ENCODE measurements at regions not wholly inside any gene's neighbourhood (a gene's known extent, or its start where the extent isn't known, plus 50 kb on each side); places are given as distances from the start of the nearest gene placed in this dataset.

DNA sequence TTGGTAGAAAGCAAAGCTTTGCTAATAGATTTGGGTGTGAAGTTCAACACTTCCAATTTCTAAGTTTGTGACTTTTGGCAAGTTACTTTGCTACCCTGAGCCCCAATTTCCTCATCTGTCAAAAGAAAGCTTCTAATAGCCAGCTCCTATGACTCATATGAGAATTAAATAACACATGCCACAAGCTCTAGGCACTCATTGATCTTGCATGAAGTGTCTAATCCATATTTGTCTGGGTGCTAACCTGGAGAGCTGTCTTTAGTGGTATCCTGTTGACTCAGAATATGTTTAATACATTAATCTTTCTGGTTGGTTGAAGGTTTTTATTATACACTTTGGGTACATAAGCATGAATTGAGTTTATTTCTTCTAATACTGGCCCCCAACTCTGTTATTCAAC is 188.8 kb downstream of the POSTN start:
- DNase-seq (ENCODE audit: low read depth), result no peak

DNA sequence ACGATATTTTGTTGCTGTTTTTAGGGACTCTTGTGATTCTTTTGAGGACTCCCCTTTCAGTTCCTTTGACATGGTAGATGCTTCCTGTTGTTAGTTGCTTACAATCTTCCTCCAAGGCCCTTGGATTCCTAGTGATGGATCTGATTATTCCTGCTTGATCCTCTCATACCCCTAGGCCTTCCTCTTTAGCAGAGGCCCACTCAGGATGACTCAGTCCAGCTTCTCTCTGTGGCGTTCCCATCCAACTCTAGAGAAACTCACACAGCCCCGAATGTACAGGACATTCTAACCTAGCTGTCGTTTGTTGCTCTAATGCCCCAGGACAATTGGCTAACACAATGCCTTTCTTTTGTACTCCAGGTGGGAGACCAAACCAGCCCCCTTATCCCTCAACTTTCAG is 191.4 kb downstream of the POSTN start:
- DNase-seq (ENCODE audit: low read depth), result no peak

DNA sequence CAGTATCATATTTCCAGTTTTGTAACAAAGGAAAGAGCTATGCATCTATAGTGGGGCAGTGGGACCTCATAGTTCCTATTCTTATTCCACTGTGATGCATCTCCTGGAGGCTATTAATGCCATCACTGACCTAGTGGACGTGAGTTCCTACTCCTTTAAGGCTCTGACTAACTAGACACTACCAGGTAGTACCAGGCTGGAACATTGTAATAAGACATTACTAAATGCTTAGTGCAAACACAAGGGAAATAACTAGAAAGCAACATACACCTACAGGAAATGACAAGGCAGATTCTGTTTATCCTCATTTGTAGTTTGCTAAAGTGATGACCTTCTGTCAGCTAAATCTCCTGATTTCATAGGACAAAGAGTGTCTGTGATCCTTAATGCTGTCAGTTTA is 192.5 kb downstream of the POSTN start:
- DNase-seq (ENCODE audit: low read depth), result no peak

DNA sequence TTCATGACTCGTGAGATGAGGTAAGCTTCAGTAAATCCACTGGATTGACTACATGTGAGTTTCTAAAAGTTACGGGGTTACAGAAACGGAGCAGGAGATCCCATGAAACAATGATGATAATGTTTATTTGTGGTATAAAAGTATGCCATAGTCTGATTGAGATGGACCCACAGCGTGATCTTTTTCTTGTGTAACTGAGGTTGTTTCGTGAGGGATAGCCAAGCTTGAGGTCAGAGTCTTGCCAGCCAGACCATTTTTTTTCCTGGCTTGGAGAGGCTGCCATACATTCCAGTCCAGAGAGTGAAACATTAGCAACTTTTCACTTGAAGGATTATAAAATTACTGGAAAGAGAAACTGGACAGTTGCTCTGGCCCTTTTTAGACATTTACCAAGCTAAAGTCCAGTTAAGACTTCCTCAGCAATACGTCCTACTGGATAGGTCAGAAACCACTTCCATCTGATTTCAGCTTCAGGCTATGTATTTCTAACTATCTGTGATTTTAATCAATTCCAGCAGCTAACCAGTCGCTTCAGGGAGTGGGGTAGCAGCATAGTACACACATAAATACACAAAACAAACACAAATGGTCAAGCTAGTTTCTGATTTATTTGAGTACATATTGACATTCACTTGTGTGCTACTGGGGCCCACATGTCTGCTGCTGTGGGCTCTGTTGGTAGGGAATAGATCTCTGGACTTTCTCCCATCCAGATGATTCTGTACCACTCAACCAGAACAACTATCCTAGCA is 194.6 kb downstream of the POSTN start:
- DNase-seq (ENCODE audit: low read depth), result no peak

DNA sequence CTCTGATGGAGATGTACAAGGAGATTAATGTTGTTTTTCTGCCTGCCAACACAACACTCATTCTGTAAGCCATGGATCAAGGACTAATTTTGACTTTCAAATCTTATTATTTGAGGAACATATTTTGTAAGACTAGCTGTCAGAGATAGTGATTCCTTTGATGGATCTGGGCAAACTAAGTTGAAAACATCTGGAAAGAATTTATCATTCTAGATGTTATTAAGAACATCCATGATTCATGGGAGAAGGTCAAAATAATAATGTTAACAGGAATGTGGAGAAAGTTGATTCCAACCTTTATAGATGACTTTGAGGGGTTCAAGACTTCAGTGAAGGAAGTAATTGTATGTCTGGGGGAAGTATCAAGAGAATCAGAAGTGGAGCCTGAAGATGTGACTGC is 196.8 kb downstream of the POSTN start:
- no peak for DNase-seq (ENCODE audit: low read depth)

DNA sequence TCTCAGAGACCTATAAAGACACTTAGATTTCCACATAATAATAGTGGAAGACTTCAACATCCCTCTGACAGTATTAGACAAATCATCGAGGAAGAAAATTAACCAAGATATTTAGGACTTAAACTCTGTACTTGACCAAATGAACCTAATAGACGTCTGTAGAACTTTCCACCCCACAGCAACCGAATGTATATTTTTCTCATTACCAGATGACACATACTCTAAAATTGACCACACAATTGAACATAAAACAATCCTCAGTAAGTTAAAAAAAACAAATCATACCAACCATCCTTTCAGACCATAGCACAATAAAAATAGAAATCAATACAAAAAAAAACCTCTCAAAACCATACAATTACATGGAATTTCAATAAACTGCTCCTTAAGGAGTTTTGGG is 201.0 kb downstream of the POSTN start:
- no peak for DNase-seq (ENCODE audit: low read depth)

DNA sequence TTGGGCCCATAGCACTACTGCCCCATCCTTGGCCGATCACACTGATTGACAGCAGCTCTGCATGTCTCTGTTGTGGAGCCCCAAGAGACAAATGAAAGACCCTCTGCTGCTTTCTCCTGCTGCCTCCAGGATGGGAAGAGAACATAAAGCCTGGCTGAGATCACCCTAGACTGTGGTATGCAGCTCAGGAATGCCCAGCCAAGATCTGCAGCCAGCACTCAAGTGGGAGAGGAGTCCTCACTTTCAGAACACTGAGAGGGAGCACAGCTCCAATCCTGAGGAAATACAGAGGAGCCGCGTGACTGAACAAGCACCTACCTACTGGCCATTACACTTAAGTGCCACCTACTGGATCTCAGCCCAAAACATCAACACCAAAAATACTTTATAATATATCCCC is 203.0 kb downstream of the POSTN start:
- no peak for DNase-seq (ENCODE audit: low read depth)

DNA sequence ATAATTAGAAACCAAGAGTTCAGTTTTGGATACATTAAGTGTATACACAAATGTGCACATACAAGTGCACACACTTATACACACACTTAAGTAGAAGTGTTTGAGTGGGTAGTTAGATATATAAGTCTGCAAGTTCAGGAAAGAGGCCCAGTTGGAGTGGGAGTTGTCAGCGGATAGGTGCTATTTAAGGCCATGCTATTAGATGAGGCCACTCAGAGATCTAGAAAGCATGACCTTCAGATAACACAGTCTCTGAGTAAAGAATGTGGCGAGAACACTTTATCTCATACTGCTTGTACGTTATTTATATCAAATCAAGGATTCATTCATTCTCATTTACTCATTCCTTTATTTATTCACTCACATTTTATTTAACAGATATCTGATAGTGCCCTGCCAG is 206.2 kb downstream of the POSTN start:
- no peak for DNase-seq (ENCODE audit: low read depth)

DNA sequence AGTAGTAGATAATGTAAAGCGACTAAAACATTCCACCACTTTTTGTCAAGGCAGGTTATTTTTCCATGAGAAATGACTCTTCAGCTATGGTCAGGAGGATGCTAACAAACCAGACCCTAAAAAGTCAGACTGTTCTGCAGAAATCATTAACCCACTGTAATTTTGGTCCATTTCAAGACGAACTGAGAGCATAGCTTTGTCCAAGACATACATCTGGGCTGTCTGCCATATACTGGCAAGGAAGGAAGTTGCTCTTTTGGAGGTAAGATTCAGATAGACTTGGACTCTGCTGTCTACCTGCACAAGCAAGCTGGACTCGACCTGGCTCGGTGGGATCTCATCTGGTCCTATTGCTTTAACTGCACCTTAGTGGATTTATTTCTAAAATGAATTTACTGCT is 207.8 kb downstream of the POSTN start:
- no peak for DNase-seq (ENCODE audit: low read depth)

DNA sequence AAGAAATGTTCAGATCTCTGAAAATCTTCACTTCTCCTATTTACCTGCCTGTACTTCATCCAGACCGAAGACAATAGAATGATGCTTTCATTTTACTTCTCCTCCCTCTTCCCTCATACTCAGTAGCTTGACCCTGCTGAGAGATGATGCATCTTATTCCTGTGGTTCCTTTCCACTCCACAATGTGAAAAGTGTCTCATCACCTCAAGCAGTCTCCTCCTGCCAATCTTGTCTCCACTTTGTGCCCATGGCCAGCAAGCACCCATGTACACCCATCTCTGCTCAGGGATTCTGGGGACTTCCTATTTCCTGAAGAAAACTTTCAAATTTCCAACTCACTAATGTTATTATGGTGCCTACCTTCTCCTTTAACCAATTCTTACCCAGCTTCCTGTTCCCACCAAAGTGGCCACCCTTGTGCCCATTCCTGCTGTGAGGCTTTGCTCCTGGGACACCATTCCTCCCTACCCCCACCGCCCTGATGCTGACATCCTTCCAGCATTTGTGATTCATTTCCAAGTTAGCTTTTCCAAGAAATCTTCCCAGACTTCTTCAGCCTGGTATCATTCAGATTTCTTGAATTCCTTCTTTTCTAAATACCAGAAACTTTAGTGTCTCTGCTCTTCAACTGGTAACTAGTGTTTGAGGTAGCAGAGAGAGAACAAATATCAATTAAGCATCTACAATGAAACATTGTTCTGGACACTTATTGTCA is 212.5 kb downstream of the POSTN start:
- no peak for DNase-seq (ENCODE audit: low read depth)

DNA sequence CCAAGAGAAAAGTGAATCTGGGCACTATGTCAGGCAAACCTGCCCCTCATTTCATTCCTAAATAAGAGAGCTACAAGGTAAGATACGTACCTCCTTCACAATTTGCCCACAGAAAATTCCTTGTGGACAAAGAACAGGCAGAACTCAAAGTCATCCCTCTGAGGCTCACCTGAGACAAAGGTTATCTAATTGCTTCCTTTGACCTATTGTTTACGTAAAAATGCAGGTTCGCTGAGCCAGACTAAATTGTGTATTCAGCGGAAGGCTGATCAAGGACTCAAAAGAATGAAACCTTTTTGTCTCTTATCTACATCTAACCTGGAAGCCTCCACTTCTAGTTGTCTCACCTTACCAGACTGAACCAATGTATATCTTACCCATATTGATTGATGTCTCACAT is 213.3 kb downstream of the POSTN start:
- DNase-seq (ENCODE audit: low read depth), result no peak

DNA sequence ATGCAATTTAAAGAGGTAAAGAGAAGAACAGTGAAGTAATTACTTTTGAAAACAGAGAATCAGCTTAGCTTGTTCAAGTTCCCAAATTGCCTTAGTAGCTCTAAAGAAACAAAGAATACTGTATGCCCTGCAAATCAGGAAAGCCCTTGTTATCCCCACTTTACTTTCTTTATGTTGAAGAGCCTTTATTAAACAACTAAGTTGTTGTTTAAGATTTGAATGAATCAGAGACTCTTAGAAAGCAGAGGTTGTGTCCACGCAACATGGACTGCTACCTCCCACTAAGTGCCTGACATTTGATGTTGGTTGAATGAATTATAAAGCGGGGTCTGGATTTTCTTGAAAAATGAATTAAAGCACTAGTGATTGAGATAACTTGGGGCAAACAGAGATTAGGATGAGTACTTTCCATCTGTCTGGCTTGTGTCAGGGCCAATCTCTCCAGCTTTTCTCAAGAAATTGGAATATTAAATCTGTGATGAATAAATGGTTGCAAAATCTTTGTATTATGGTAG is 214.7 kb downstream of the POSTN start:
- DNase-seq (ENCODE audit: low read depth), result no peak

DNA sequence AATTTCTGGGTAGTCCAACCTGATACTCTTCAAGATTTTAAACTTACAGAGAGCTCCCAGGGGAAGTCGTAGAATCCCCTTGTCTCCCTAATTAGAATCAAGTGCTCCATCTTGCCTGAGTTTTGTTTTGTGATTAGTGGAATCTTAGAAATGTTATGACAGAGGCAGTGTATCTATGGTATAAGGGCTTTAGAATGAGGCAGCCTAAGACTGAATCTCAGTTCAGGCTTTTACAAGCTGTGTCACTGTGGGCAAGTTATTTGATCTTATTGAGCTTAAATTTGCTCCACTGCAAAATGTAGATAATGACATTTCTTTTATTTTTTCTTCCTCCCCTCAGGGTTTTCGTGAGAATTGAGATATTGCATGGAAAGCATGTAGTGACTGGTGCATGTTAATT is 215.5 kb downstream of the POSTN start:
- no peak for DNase-seq (ENCODE audit: low read depth)

DNA sequence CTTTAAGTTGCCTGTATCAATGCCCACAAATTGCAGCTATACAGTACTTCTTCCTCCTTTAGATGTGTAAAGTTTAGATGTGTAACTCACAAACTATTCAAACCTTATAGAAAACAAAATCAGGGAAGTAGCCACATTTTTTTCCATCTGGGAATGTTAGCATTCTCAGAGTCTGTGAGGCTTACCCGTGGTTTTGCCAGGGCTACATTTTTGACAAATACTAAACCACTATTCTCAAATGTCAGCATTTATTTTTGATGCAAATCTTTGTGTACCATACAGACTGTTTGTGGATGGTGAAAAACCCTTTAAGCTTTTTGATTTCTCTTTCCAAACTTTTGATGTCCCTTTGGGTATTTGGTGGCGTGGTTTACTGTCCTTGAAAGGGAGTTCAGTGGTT is 216.4 kb downstream of the POSTN start:
- no peak for DNase-seq (ENCODE audit: low read depth)

DNA sequence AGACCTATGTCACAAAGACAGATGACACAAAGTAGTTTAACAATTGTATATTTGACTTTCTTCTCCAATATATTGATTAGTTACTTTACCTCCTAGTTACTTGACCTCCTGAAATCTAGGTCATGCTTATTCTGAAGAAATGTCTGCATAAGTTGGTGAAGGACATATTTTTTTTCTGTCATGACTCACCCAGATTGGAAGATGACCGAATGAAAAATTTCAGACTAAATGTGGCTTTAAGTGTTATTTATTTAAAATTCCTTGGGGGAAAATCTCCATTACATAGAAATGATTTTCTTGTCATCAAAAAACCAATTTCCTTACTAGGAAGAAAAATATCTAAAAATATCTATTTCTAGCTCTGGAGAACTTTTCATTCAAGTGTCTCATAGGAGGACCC is 217.1 kb downstream of the POSTN start:
- DNase-seq (ENCODE audit: low read depth), result no peak

DNA sequence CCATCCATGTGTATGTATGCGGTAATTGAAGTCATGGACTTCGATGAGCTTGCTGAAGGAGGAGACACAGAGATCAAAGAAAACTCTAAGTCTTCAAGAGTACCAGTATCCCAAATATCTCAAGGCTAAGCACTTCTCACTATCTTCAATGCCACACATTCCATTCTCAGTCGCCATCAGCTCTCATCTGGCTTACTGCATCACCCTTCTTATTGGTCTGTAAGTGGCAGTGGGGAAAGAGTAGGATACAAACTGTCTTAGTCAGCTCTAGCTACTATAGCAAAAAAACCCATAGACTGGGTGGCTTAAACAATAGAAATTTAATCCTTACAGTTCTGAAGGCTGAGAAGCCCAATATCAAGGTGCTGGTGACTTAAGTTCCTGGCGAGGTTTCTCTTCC is 218.7 kb downstream of the POSTN start:
- DNase-seq (ENCODE audit: low read depth), result no peak

DNA sequence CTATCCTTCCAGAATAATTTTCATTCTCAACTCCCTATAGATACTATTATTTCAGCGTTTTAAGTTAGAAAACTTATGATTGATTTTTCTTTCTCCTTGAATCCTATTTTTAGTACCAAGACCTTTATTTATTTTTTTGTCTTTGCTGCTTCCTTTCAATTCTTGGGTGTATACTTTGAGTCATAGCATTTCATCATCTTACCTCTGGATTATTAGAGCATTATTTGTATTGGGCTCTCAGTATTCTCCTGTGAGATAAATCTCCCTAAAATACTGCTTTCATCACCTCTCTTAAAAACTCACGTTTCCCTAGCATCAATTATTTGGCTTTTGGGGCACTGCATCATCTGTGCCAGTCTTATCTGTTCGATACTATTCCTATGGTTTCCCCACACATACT is 222.8 kb downstream of the POSTN start:
- DNase-seq (ENCODE audit: low read depth), result no peak

DNA sequence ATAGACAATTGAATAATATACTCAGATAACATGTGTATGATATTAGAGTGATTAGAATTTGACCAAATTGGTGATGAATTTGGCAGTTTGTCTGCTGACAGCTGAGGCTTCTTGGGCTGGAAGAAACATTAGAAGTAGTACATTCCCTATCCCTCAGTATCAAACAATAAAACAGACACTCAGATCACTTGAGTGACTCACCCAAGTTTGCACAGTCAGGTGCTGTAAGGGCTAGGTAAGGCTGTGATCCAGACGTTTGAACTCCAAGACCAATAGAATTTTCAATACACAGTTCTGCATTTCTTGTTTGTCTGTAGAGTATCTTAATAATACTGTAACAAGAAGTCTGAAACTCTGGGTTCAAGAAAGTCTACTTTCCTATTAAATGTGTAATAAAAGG is 223.5 kb downstream of the POSTN start:
- no peak for DNase-seq (ENCODE audit: low read depth)

DNA sequence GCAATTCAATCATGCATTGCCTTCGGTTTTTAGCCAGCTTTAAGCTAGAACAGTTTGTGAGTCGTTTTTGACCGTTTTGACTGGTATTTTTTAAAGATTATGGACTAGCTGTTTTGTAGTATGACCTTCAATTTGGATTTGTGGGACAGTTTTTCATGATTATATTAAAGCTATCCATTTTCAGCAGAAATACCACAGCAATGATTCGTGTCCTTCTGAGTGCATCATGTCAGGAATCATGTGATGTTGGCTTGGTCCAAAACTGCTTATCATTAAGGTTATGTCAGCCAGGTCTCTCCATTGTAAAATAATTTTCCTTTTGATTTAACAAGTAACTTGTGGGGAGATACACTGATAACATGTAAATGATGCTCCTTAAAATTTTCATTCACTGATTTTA is 229.0 kb downstream of the POSTN start:
- DNase-seq (ENCODE audit: low read depth), result peak; percentile 17

DNA sequence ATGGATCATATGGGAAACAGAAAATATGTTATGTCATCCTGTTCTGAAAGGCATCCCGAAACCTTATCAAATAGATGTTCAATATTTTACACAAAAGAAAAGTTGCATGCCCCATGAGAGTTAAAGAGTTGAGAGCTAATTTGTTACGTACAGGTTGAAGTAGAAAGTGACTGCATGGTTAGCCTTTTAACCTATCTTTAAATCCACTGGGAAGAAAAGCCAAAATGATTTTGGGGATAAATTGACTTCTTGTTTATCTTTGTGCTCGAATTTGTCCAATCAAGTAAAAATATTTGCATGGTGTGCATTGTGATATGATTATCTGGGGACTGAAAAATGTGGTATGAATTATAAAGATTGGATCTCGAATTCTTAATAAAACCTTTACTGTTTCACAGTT is 230.1 kb downstream of the POSTN start:
- no peak for DNase-seq (ENCODE audit: low read depth)

DNA sequence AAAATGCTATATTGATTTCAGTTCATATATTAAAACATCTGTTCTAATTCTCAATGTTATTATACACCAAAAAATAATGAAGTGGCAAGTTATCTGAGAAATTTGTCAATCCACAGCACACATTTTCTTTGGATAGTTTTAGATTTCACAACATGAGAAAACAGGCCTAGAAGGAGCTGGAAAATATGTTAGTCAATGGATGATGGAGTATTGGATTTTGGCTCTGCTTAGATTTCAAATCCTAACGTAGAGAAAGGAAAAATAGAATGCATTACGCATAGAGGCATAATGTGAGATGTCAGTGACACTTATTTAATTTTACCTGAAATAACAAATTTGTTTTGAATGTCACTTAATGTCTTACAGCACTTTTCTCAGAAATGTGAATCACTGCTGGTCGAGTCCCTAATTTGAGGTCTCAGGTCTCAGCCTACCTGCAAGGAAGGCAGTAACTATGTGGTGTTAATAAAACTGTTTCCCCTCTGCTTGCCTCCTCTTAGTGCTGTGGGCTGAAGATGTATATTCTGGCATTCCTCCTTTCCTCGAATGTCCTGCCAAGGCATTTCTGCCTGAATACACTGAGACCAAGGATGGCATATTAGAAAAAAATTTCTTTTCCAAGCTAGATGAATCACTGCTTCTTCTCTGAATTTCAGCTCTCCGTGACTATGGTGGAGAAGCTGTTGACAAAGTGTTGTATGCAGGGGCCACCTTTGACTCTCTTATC is 232.4 kb downstream of the POSTN start:
- DNase-seq (ENCODE audit: low read depth), result no peak

DNA sequence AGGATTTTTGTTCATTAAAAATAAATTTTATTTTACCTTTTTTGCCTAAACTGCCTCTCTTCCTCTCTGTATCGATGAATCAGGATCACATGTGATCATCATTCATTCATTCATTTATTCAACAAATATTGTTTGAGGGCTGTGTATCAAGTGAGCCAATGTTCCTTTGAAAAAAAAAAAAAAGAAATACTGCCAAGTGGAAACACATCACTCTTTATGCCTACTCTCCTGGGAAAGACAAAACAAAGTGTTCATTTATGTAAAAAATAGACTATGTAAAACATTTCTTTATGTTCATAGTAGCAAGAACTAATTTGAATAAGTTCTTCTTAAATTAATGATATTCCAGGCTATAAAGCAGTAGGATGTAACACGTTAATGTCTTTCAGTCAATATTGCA is 233.1 kb downstream of the POSTN start:
- DNase-seq (ENCODE audit: low read depth), result no peak

DNA sequence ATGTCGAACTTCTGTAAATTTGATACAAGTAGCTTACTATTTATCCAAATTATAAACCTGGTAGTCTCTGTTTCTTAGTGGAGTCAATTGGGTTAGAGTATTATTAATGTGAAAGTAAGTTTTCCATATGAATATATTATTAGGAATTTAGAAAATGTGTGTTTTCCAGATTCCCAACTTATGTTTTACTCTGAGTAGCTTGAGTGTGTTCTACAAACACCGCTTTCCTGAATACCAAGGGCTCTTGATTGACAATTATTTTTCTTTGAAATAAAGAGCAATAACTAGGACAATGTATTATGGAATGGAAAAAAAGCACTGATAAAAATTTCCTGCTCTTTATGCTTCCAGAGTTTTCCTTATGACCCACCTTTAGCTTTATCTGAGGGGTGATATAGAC is 233.6 kb downstream of the POSTN start:
- no peak for DNase-seq (ENCODE audit: low read depth)

Measured in HS-27A (cell line).